CD4-positive, alpha-beta T cell (primary cell): ENCODE measurements at regions not wholly inside any gene's neighbourhood (a gene's known extent, or its start where the extent isn't known, plus 50 kb on each side); places are given as distances from the start of the nearest gene placed in this dataset.

ENCODE experiments used
- ATAC-seq: fragments of 200-7000 bp; cut with Tn5 transposase; one replicate; pipeline ENCODE4 v1.10.0; 2022; ENCODE audit warnings: mild to moderate bottlenecking; ENCODE audit not compliant: poor library complexity
- CTCF ChIA-PET: fragments of 350-600 bp; sonication (Branson Sonifier 250); formaldehyde crosslinking; loops from one replicate; lab custom pipeline; 2021; ENCODE audit warnings: antibody characterized with exemption, inconsistent platforms; lab: Charles Lee
- POLR2A ChIA-PET: fragments of 350-600 bp; sonication (Branson Sonifier 250); formaldehyde crosslinking; loops from one replicate; lab custom pipeline; 2021; ENCODE audit warnings: antibody characterized with exemption, inconsistent platforms; lab: Charles Lee
- DNase-seq, 14 experiments: peaks; one replicate each; pipeline ENCODE4 v3.0.0-alpha.2; 2013 to 2020; ENCODE audit warnings: mixed read lengths in 2 of 14
- H3K27ac ChIP-seq, 2 donors: one replicate each; pipeline versions ENCODE4 v1.5.1 to v1.7.0; 2013; ENCODE audit warnings: low read length in 2 of 2, low read depth in 1 of 2, mild to moderate bottlenecking in 1 of 2
- H3K27me3 ChIP-seq, 2 experiments: 1 replicate in 1 of 2; 2 replicates in 1 of 2; pipeline versions ENCODE4 v1.6.1 to v1.7.0; 2013; ENCODE audit warnings: low read length in 2 of 2, control low read depth in 1 of 2, mild to moderate bottlenecking in 1 of 2, moderate library complexity in 1 of 2; ENCODE audit not compliant: insufficient read depth in 2 of 2, control insufficient read depth in 1 of 2
- H3K36me3 ChIP-seq: one replicate; pipeline ENCODE4 v1.6.1; 2013; ENCODE audit warnings: low read length, control low read depth; ENCODE audit not compliant: insufficient read depth
- H3K4me1 ChIP-seq: one replicate; pipeline ENCODE4 v1.6.1; 2013; ENCODE audit warnings: low read length, control low read depth; ENCODE audit not compliant: insufficient read depth
- H3K4me3 ChIP-seq: one replicate; pipeline ENCODE4 v1.5.1; 2013; ENCODE audit warnings: mild to moderate bottlenecking, low read length, moderate library complexity
- H3K9me3 ChIP-seq, 2 experiments: 1 replicate in 1 of 2; 2 replicates in 1 of 2; pipeline versions ENCODE4 v1.6.1 to v1.7.0; 2013; ENCODE audit warnings: low read length in 2 of 2, mild to moderate bottlenecking in 2 of 2, control low read depth in 1 of 2, moderate library complexity in 1 of 2; ENCODE audit not compliant: control insufficient read depth in 1 of 2, insufficient read depth in 1 of 2
- H3K27ac Mint-ChIP-seq: one replicate; pipeline ENCODE4 v1.8.0; 2020; ENCODE audit warnings: mixed read lengths
- H3K27me3 Mint-ChIP-seq: one replicate; pipeline ENCODE4 v1.8.0; 2021; ENCODE audit warnings: mixed read lengths
- H3K36me3 Mint-ChIP-seq: one replicate; pipeline ENCODE4 v1.8.0; 2021; ENCODE audit warnings: low read depth, mixed read lengths
- H3K4me1 Mint-ChIP-seq: one replicate; pipeline ENCODE4 v1.8.0; 2021; ENCODE audit warnings: low read depth, mixed read lengths
- H3K4me3 Mint-ChIP-seq: one replicate; pipeline ENCODE4 v1.8.0; 2020; ENCODE audit warnings: mild to moderate bottlenecking, mixed read lengths
- H3K9me3 Mint-ChIP-seq: one replicate; pipeline ENCODE4 v1.8.0; 2020; ENCODE audit warnings: mixed read lengths
- CTCF ChIP-seq: fragments of 200-600 bp; IDR thresholded peaks from one replicate; pipeline ENCODE4 v1.8.0; 2022; ENCODE audit warnings: antibody characterized with exemption, mild to moderate bottlenecking
- intact Hi-C, 2 experiments: fragments of 100-400 bp; cut with DNase I in 1 of 2; cut with micrococcal nuclease in 1 of 2; formaldehyde crosslinking; loops; one replicate each; pipeline versions ENCODE4 v1.15.1 to v1.9.0; 2023 to 2025; cut with DNase I, micrococcal nuclease

- peaks cover 0 to 5% of the 10 kb centered on the region in 2 experiments for H3K27me3 ChIP-seq
- Mint-ChIP-seq H3K4me1 (peaks cover 3% of the 10 kb centered on the region), H3K27ac (no peak overlapping the region), H3K27me3 (peaks cover 25% of the 10 kb centered on the region), H3K9me3 (no peaks in the 10 kb centered on the region), H3K4me3 (no peak overlapping the region), H3K36me3 (no peaks in the 10 kb centered on the region)
- H3K27ac ChIP-seq: no peak overlapping the region
- DNase-seq (peak in 1 of 14 experiments; percentile 6), ATAC-seq (no peak)
- H3K9me3 ChIP-seq: peaks cover 0 to 5% of the 10 kb centered on the region in 2 experiments
- no peak for TF ChIP-seq CTCF
- H3K4me1 ChIP-seq: peaks cover 4% of the 10 kb centered on the region
- no peaks in the 10 kb centered on the region for H3K36me3 ChIP-seq
- intact Hi-C loops: no loop called here
- ChIA-PET POLR2A (no interaction called here), CTCF (no interaction called here)
- no peak overlapping the region for H3K4me3 ChIP-seq
Observed at GRCh38 chr9:96141666-96142065, 160.3 kb downstream of the HSD17B3 start.

- H3K27me3 Mint-ChIP-seq: peaks cover 19% of the 10 kb centered on the region
- H3K4me3 Mint-ChIP-seq: no peak overlapping the region
- Histone ChIP-seq H3K36me3 (no peaks in the 10 kb centered on the region), H3K9me3 (peaks cover 0 to 5% of the 10 kb centered on the region in 2 experiments), H3K27ac (no peak overlapping the region), H3K27me3 (peaks cover 0 to 5% of the 10 kb centered on the region in 2 experiments), H3K4me3 (no peak overlapping the region), H3K4me1 (peaks cover 4% of the 10 kb centered on the region)
- H3K27ac Mint-ChIP-seq: no peak overlapping the region
- no peak for TF ChIP-seq CTCF
- H3K4me1 Mint-ChIP-seq: no peaks in the 10 kb centered on the region
- CTCF ChIA-PET: no interaction called here
- H3K9me3 Mint-ChIP-seq: no peaks in the 10 kb centered on the region
- DNase-seq (no peak), ATAC-seq (no peak)
- intact Hi-C loops: no loop called here
- no peaks in the 10 kb centered on the region for H3K36me3 Mint-ChIP-seq
- POLR2A ChIA-PET: no interaction called here
Observed at GRCh38 chr9:96141128-96141474, 160.9 kb downstream of the HSD17B3 start.

- POLR2A ChIA-PET: no interaction called here
- ATAC-seq: no peak
- Mint-ChIP-seq H3K27me3 (peaks cover 15% of the 10 kb centered on the region), H3K4me1 (peaks cover 5% of the 10 kb centered on the region), H3K4me3 (no peak overlapping the region), H3K36me3 (no peaks in the 10 kb centered on the region), H3K27ac (no peak overlapping the region), H3K9me3 (no peaks in the 10 kb centered on the region)
- DNase-seq: no peak
- Histone ChIP-seq H3K27me3 (peaks cover 0 to 5% of the 10 kb centered on the region in 2 experiments), H3K4me1 (peaks cover 4% of the 10 kb centered on the region), H3K36me3 (no peaks in the 10 kb centered on the region), H3K27ac (no peak overlapping the region), H3K4me3 (no peak overlapping the region), H3K9me3 (peaks cover 0 to 5% of the 10 kb centered on the region in 2 experiments)
- intact Hi-C loops: no loop called here
- TF ChIP-seq CTCF: no peak
- CTCF ChIA-PET: no interaction called here
Observed at GRCh38 chr9:96140296-96141127, 161.5 kb downstream of the HSD17B3 start.
